Endothelial cell of umbilical vein (primary cell): ENCODE measurements at regions not wholly inside any gene's neighbourhood (a gene's known extent, or its start where the extent isn't known, plus 50 kb on each side); places are given as distances from the start of the nearest gene placed in this dataset.

Source experiments
- BruUV-seq: library from RNA; stranded (reverse); fragments of 400-500 nt; replicated peaks from 2 replicates; lab custom pipeline; 2021; lab: Mats Ljungman, UMichigan
- CTCF ChIA-PET: fragments of 300-600, 350-600 bp; sonication (Branson Sonifier 250); formaldehyde crosslinking; loops from one replicate; lab custom pipeline; 2021; ENCODE audit warnings: antibody characterized with exemption, inconsistent platforms; lab: Charles Lee
- POLR2A ChIA-PET: fragments of 300-600, 350-600 bp; sonication (Branson Sonifier 250); formaldehyde crosslinking; loops from one replicate; lab custom pipeline; 2021; ENCODE audit warnings: antibody characterized with exemption, inconsistent platforms; lab: Charles Lee
- DNase-seq: peaks from one replicate; pipeline ENCODE4 v3.0.0-alpha.2; 2011; ENCODE audit warnings: low read depth, low spot score
- FAIRE-seq: peaks from 2 replicates; lab custom pipeline; 2011; peaks lifted over from hg19 to GRCh38; lab: Jason Lieb, UNC
- H2AFZ ChIP-seq: 2 replicates; pipeline ENCODE4 v1.6.0; 2012; ENCODE audit warnings: low read depth, low read length, control low read depth, inconsistent platforms
- H3K27ac ChIP-seq: 2 replicates; pipeline ENCODE4 v1.5.1; 2011; ENCODE audit warnings: low read depth, mild to moderate bottlenecking, control low read depth, low read length, moderate library complexity; ENCODE audit not compliant: insufficient read depth
- H3K27me3 ChIP-seq, 2 experiments: 2 replicates each; pipeline versions ENCODE4 v1.6.0 to v1.6.1; 2011; ENCODE audit warnings: low read length in 2 of 2, mixed read lengths in 1 of 2; ENCODE audit not compliant: control insufficient read depth in 2 of 2, insufficient read depth in 2 of 2
- H3K36me3 ChIP-seq, 2 experiments: 2 replicates in 1 of 2; 3 replicates in 1 of 2; pipeline ENCODE4 v1.5.1; 2011; ENCODE audit warnings: low read length in 2 of 2, mild to moderate bottlenecking in 1 of 2, moderate library complexity in 1 of 2; ENCODE audit not compliant: control insufficient read depth in 2 of 2, insufficient read depth in 2 of 2; ENCODE audit errors: extremely low read depth in 1 of 2
- H3K4me1 ChIP-seq: 3 replicates; pipeline ENCODE4 v1.5.1; 2011; ENCODE audit warnings: mild to moderate bottlenecking, low read length; ENCODE audit not compliant: control insufficient read depth, insufficient read depth; ENCODE audit errors: extremely low read depth
- H3K4me2 ChIP-seq: 2 replicates; pipeline ENCODE4 v1.6.1; 2011; ENCODE audit warnings: low read length, control low read depth, mixed read lengths; ENCODE audit not compliant: insufficient read depth
- H3K4me3 ChIP-seq, 3 experiments: fragments of 200-600 bp in 1 of 3; sonication (generic), shearing (Covaris generic) in 1 of 3; replicated peaks in 1 of 3; 2 replicates each; pipeline ENCODE4 v1.5.1; 2011 to 2016; ENCODE audit warnings: control low read depth in 3 of 3, low read length in 3 of 3, mild to moderate bottlenecking in 2 of 3, inconsistent platforms in 1 of 3, low read depth in 1 of 3, moderate library complexity in 1 of 3; ENCODE audit not compliant: insufficient read depth in 1 of 3
- H3K79me2 ChIP-seq: 2 replicates; pipeline ENCODE4 v1.6.0; 2012; ENCODE audit warnings: low read length, inconsistent platforms; ENCODE audit not compliant: control insufficient read depth, insufficient read depth
- H3K9ac ChIP-seq: replicated peaks from 2 replicates; pipeline ENCODE3; 2011; ENCODE audit warnings: low read length, control low read depth; ENCODE audit not compliant: insufficient read depth; ENCODE audit errors: extremely low read depth
- H3K9me1 ChIP-seq: replicated peaks from 3 replicates; pipeline ENCODE4 v1.6.0; 2011; ENCODE audit warnings: mild to moderate bottlenecking, low read length; ENCODE audit not compliant: control insufficient read depth, insufficient read depth; ENCODE audit errors: extremely low read depth
- H3K9me3 ChIP-seq: replicated peaks from 2 replicates; pipeline ENCODE4 v1.5.1; 2012; ENCODE audit warnings: low read length, inconsistent platforms; ENCODE audit not compliant: control insufficient read depth, insufficient read depth
- H4K20me1 ChIP-seq: replicated peaks from 2 replicates; pipeline ENCODE3; 2011; ENCODE audit warnings: mild to moderate bottlenecking, low read length; ENCODE audit not compliant: control insufficient read depth, insufficient read depth; ENCODE audit errors: extremely low read depth
- JUN ChIP-seq: IDR thresholded peaks from 2 replicates; pipeline ENCODE4 v1.6.1; 2011; ENCODE audit warnings: borderline replicate concordance, low read depth; ENCODE audit not compliant: insufficient read length, insufficient read depth
- MYC ChIP-seq: IDR thresholded peaks from one replicate; pipeline ENCODE4 v1.6.1; 2011; ENCODE audit warnings: mild to moderate bottlenecking, low read depth, low read length
- POLR2A ChIP-seq: IDR thresholded peaks from 2 replicates; pipeline ENCODE4 v1.6.1; 2012; ENCODE audit warnings: low read depth, mild to moderate bottlenecking, control low read depth, low read length
- dilution Hi-C: fragments of 300-500 bp; cut with MboI; formaldehyde crosslinking; loops from one replicate; pipeline ENCODE4 v1.15.0; 2019; ENCODE audit warnings: low sequenced_read_pairs; ENCODE audit not compliant: extremely low pct_ligation_motif_present
- intact Hi-C: fragments of 100-400 bp; cut with micrococcal nuclease; formaldehyde crosslinking; loops from one replicate; pipeline ENCODE4 v1.10.0; 2022
- TF ChIP-seq, protein P1 (sequence below): IDR thresholded peaks from 2 replicates; pipeline ENCODE4 v1.6.1; 2011; ENCODE audit not compliant: insufficient read depth, insufficient read length
- TF ChIP-seq, protein P2 (sequence below), 2 donors: IDR thresholded peaks; 1 replicate in 1 of 2; 2 replicates in 1 of 2; pipeline ENCODE4 v1.5.1; 2011; ENCODE audit warnings: low read length in 2 of 2, mild to moderate bottlenecking in 2 of 2, moderate library complexity in 2 of 2, control low read depth in 1 of 2, inconsistent platforms in 1 of 2, low read depth in 1 of 2; ENCODE audit not compliant: insufficient read depth in 1 of 2; ENCODE audit errors: extremely low read depth in 1 of 2

DNA sequence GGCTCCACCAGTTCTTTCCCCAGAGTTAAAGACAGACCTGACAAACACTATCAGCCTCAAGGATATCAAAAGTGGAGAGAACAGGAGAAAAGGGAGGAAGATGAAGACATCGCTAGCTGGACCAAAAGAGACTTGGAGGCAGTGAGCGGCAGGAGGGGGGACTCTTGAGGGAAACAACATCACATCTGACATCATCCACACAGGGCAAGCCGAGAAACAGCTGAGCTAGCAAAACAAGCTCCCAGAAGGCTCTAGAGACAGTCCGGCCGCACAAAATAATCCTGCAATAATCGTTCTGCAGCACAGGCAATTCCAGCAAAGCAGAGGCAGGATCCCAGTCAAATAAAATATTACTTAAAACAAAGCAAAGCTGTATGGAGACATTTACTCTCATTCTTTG is 239.8 kb downstream of the EN1 start:
- POLR2A ChIA-PET: no interaction called here
- intact Hi-C loops: no loop called here
- DNase-seq (no peak), FAIRE-seq (no peak)
- no peaks in the 10 kb centered on the region for H3K79me2 ChIP-seq
- no peak overlapping the region for H3K27ac ChIP-seq
- no peaks in the 10 kb centered on the region for H3K4me1 ChIP-seq
- CTCF ChIA-PET: interaction anchor here (1.2 kb wide), 1 partner anchor 248 kb away, joined by 3 read pairs; no protein-coding TSS in a partner anchor
- dilution Hi-C loops: no loop called here
- H3K4me3 ChIP-seq: no peak overlapping the region
- BruUV-seq: no TSS peak
- H3K9ac ChIP-seq: no peak overlapping the region
- TF ChIP-seq, protein P1, sequence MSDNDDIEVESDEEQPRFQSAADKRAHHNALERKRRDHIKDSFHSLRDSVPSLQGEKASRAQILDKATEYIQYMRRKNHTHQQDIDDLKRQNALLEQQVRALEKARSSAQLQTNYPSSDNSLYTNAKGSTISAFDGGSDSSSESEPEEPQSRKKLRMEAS: no peak
- no peak for TF ChIP-seq POLR2A
- H3K27me3 ChIP-seq: no peaks in the 10 kb centered on the region
- H3K4me2 ChIP-seq: no peak overlapping the region
- no peaks in the 10 kb centered on the region for H3K36me3 ChIP-seq
- no peaks in the 10 kb centered on the region for H4K20me1 ChIP-seq
- no peaks in the 10 kb centered on the region for H3K9me1 ChIP-seq
- no peaks in the 10 kb centered on the region for H3K9me3 ChIP-seq
- no peak overlapping the region for H2AFZ ChIP-seq

DNA sequence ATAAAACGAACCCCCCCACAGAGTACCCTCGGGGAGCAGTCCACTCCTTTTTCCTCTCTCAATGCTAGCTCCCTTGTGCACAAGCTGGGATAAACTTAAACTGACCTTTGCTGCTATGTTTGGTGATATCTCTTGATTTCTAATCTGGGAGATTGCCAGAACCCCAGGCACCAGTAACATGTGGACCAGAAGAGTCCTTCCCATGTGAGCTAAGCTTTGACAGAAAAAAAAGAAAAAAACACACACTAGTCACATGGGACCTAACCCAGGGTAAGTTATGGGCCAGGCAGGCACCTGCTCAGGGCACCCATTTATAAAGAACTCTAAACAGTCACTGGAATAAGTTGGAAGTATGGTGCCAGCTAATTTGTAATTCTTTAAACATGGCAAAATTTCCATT is 242.6 kb downstream of the EN1 start:
- Histone ChIP-seq H3K9ac (no peak overlapping the region), H3K9me1 (no peaks in the 10 kb centered on the region), H3K9me3 (no peaks in the 10 kb centered on the region), H3K79me2 (no peaks in the 10 kb centered on the region), H3K4me3 (no peak overlapping the region), H4K20me1 (no peaks in the 10 kb centered on the region), H3K36me3 (no peaks in the 10 kb centered on the region), H3K4me2 (no peak overlapping the region), H3K27ac (no peak overlapping the region), H3K4me1 (no peaks in the 10 kb centered on the region), H3K27me3 (no peaks in the 10 kb centered on the region), H2AFZ (no peak overlapping the region)
- intact Hi-C loops: no loop called here
- DNase-seq (no peak), FAIRE-seq (no peak)
- ChIA-PET POLR2A (no interaction called here), CTCF (no interaction called here)
- dilution Hi-C loops: no loop called here
- TF ChIP-seq POLR2A (no peak), JUN (no peak), MYC (no peak)
- TF ChIP-seq, protein P1: no peak
- TF ChIP-seq, protein P2, sequence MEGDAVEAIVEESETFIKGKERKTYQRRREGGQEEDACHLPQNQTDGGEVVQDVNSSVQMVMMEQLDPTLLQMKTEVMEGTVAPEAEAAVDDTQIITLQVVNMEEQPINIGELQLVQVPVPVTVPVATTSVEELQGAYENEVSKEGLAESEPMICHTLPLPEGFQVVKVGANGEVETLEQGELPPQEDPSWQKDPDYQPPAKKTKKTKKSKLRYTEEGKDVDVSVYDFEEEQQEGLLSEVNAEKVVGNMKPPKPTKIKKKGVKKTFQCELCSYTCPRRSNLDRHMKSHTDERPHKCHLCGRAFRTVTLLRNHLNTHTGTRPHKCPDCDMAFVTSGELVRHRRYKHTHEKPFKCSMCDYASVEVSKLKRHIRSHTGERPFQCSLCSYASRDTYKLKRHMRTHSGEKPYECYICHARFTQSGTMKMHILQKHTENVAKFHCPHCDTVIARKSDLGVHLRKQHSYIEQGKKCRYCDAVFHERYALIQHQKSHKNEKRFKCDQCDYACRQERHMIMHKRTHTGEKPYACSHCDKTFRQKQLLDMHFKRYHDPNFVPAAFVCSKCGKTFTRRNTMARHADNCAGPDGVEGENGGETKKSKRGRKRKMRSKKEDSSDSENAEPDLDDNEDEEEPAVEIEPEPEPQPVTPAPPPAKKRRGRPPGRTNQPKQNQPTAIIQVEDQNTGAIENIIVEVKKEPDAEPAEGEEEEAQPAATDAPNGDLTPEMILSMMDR (IDR thresholded peaks at IDR 0.05; ENCODE audit: extremely low read depth in 1 of 2, insufficient read depth in 1 of 2, low read depth in 1 of 2, low read length in 2 of 2): no peak
- BruUV-seq: no TSS peak
